ENCODE measurements at regions not wholly inside any gene's neighbourhood (a gene's known extent, or its start where the extent isn't known, plus 50 kb on each side); places are given as distances from the start of the nearest gene placed in this dataset.

GRCh38 chr9:103941104-103941503, 153.0 kb upstream of the SMC2 start:
- DNase-seq (ENCODE audit: low spot score): no peak
- no peaks in the 10 kb centered on the region for H3K36me3 ChIP-seq

GRCh38 chr9:103942200-103942599, 151.9 kb upstream of the SMC2 start:
- DNase-seq (ENCODE audit: low spot score) (no peak), ATAC-seq (ENCODE audit: insufficient number of reproducible peaks, low FRiP score, low read depth) (no peak)
- TF ChIP-seq, protein P1, sequence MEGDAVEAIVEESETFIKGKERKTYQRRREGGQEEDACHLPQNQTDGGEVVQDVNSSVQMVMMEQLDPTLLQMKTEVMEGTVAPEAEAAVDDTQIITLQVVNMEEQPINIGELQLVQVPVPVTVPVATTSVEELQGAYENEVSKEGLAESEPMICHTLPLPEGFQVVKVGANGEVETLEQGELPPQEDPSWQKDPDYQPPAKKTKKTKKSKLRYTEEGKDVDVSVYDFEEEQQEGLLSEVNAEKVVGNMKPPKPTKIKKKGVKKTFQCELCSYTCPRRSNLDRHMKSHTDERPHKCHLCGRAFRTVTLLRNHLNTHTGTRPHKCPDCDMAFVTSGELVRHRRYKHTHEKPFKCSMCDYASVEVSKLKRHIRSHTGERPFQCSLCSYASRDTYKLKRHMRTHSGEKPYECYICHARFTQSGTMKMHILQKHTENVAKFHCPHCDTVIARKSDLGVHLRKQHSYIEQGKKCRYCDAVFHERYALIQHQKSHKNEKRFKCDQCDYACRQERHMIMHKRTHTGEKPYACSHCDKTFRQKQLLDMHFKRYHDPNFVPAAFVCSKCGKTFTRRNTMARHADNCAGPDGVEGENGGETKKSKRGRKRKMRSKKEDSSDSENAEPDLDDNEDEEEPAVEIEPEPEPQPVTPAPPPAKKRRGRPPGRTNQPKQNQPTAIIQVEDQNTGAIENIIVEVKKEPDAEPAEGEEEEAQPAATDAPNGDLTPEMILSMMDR (IDR thresholded peaks at IDR 0.05): no peak
- Histone ChIP-seq H3K4me3 (no peak overlapping the region), H3K36me3 (no peaks in the 10 kb centered on the region), H3K27me3 (replicated peaks; ENCODE audit: insufficient read depth) (no peaks in the 10 kb centered on the region), H3K27ac (no peak overlapping the region), H3K4me1 (ENCODE audit: control insufficient read depth in 1 of 2, low read depth in 2 of 2) (no peaks in the 10 kb centered on the region), H3K9me3 (no peaks in the 10 kb centered on the region)

More at GRCh38 chr9:103941104-103941503, 153.0 kb upstream of the SMC2 start:
- H3K27me3 ChIP-seq (replicated peaks; ENCODE audit: insufficient read depth): no peaks in the 10 kb centered on the region
- no peak for ATAC-seq (ENCODE audit: insufficient number of reproducible peaks, low FRiP score, low read depth)
- H3K4me1 ChIP-seq (ENCODE audit: control insufficient read depth in 1 of 2, low read depth in 2 of 2): no peaks in the 10 kb centered on the region
- no peak overlapping the region for H3K4me3 ChIP-seq
- TF ChIP-seq, protein P1 (IDR thresholded peaks at IDR 0.05): no peak
- no peak overlapping the region for H3K27ac ChIP-seq
- no peaks in the 10 kb centered on the region for H3K9me3 ChIP-seq

- TF ChIP-seq, protein P1 (IDR thresholded peaks at IDR 0.05): no peak
- DNase-seq (ENCODE audit: low spot score): no peak
These were observed 151.5 kb upstream of the SMC2 start for GRCh38 chr9:103942651-103943050.

GRCh38 chr9:103949096-103949495, 145.0 kb upstream of the SMC2 start:
- ATAC-seq (ENCODE audit: insufficient number of reproducible peaks, low FRiP score, low read depth) (no peak), DNase-seq (ENCODE audit: low spot score) (no peak)
- no peak overlapping the region for H3K4me3 ChIP-seq
- no peaks in the 10 kb centered on the region for H3K36me3 ChIP-seq
- H3K9me3 ChIP-seq: no peaks in the 10 kb centered on the region
- H3K4me1 ChIP-seq (ENCODE audit: control insufficient read depth in 1 of 2, low read depth in 2 of 2): no peaks in the 10 kb centered on the region
- H3K27me3 ChIP-seq (replicated peaks; ENCODE audit: insufficient read depth): no peaks in the 10 kb centered on the region
- TF ChIP-seq, protein P1 (IDR thresholded peaks at IDR 0.05): no peak
- no peak overlapping the region for H3K27ac ChIP-seq

More at GRCh38 chr9:103942651-103943050, 151.5 kb upstream of the SMC2 start:
- Histone ChIP-seq H3K36me3 (no peaks in the 10 kb centered on the region), H3K4me3 (no peak overlapping the region), H3K27me3 (replicated peaks; ENCODE audit: insufficient read depth) (no peaks in the 10 kb centered on the region), H3K27ac (no peak overlapping the region), H3K4me1 (ENCODE audit: control insufficient read depth in 1 of 2, low read depth in 2 of 2) (no peaks in the 10 kb centered on the region), H3K9me3 (no peaks in the 10 kb centered on the region)
- ATAC-seq (ENCODE audit: insufficient number of reproducible peaks, low FRiP score, low read depth): no peak

GRCh38 chr9:103977163-103977562, 116.9 kb upstream of the SMC2 start:
- H3K4me3 ChIP-seq: no peak overlapping the region
- DNase-seq (ENCODE audit: low spot score): no peak
- no peaks in the 10 kb centered on the region for H3K36me3 ChIP-seq
- no peaks in the 10 kb centered on the region for H3K9me3 ChIP-seq
- ATAC-seq (ENCODE audit: insufficient number of reproducible peaks, low FRiP score, low read depth): no peak
- TF ChIP-seq, protein P1 (IDR thresholded peaks at IDR 0.05): no peak
- H3K27ac ChIP-seq: no peak overlapping the region
- no peaks in the 10 kb centered on the region for H3K27me3 ChIP-seq (replicated peaks; ENCODE audit: insufficient read depth)
- no peaks in the 10 kb centered on the region for H3K4me1 ChIP-seq (ENCODE audit: control insufficient read depth in 1 of 2, low read depth in 2 of 2)

All from thoracic aorta (tissue), 2 donors.